IPS DF 6.9 (cell line): ENCODE measurements at regions not wholly inside any gene's neighbourhood (a gene's known extent, or its start where the extent isn't known, plus 50 kb on each side); places are given as distances from the start of the nearest gene placed in this dataset.

Experiments used
- DNase-seq: peaks from one replicate; pipeline ENCODE4 v3.0.0-alpha.2; 2013; ENCODE audit warnings: low read depth, low spot score
- H3K27ac ChIP-seq: one replicate; pipeline ENCODE4 v1.5.1; 2013; ENCODE audit warnings: low read length, control low read depth
- H3K27me3 ChIP-seq: 2 replicates; pipeline ENCODE4 v1.6.1; 2013; ENCODE audit warnings: mild to moderate bottlenecking, low read length; ENCODE audit not compliant: control insufficient read depth, insufficient read depth
- H3K36me3 ChIP-seq: 2 replicates; pipeline ENCODE4 v1.6.1; 2013; ENCODE audit warnings: low read length; ENCODE audit not compliant: control insufficient read depth, insufficient read depth
- H3K4me1 ChIP-seq: 2 replicates; pipeline ENCODE4 v1.6.1; 2013; ENCODE audit warnings: low read length; ENCODE audit not compliant: control insufficient read depth, insufficient read depth
- H3K4me3 ChIP-seq: 2 replicates; pipeline ENCODE4 v1.5.1; 2013; ENCODE audit warnings: mild to moderate bottlenecking, low read length
- H3K9me3 ChIP-seq: 2 replicates; pipeline ENCODE4 v1.6.1; 2013; ENCODE audit warnings: low read length, inconsistent platforms; ENCODE audit not compliant: control insufficient read depth, insufficient read depth
- WGBS: extraction: QIAGEN DNeasy Blood & Tissue Kit; methylation state at CpG from one replicate; pipeline ENCODE4 v1.1.7; 2013; ENCODE audit warnings: mixed read lengths, missing lambda C conversion rate; ENCODE audit not compliant: insufficient read length, insufficient coverage; 5-methylcytosine and 5-hydroxymethylcytosine counted together

DNA sequence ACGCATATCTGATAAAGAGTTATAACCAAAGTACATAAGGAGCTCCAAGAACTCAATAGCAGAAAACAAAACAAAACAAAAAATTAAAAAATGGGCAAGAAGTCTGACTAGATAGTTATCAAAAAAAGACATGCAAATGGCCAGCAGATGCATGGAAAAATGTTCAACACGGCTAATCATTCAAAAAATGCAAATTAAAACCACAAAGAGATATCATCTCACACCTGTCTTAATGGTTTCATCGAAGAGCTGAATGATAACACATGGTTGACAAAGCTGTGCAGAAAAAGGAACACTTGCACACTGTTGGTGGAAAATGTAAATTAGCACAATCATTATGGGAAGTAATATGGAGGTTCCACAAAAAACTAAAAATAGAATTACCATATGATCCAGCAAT is 751.3 kb upstream of the POU3F3 start:
- Histone ChIP-seq H3K4me3 (no peak overlapping the region), H3K36me3 (no peaks in the 10 kb centered on the region), H3K27ac (no peak overlapping the region), H3K27me3 (no peaks in the 10 kb centered on the region), H3K9me3 (no peaks in the 10 kb centered on the region), H3K4me1 (no peaks in the 10 kb centered on the region)
- no CpG with 5 or more reads among the region's 3 CpGs for WGBS
- no peak for DNase-seq

DNA sequence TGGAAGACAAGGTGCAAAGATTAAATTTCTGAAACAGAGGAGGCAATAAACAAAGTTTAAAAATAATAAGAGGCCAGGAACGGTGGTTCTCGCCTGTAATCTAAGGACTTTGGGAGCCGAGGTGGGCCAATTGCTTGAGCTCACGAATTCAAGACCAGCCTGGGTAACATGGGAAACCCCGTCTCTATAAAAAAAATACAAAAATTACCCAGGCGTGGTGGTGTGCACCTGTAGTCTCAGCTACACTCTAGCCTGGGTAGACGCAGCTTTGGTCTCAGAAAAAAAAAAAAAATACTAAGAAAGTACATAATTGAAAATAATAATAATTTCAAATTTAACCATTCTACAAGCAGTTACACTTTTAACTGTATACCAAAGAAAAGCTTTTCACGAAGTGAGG is 744.6 kb upstream of the POU3F3 start:
- H3K27me3 ChIP-seq, result no peaks in the 10 kb centered on the region
- no peak for DNase-seq
- H3K36me3 ChIP-seq, result no peaks in the 10 kb centered on the region
- no CpG with 5 or more reads among the region's 8 CpGs for WGBS
- H3K4me3 ChIP-seq, result no peak overlapping the region
- H3K4me1 ChIP-seq, result no peaks in the 10 kb centered on the region
- H3K27ac ChIP-seq, result no peak overlapping the region
- no peaks in the 10 kb centered on the region for H3K9me3 ChIP-seq

DNA sequence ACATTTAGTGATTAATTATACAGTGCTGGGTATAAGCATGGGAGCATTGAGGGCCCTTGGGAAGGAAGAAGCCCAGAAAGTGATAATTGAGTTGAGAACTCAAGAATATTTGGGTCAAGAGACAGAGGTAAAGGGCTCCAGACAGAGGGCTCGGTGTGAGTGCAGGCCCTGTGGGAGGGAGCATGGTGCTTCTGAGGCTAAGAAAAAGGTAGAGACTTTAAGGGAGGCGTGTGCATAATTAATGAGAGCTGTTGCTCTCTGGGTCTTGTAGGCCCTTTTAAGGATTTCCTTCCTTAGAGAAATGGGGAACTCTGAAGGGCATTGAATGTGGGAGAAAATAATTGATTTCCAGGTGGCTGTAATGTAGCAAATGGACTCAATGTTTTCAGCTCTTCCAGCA is 735.0 kb upstream of the POU3F3 start:
- WGBS, result no CpG with 5 or more reads among the region's 2 CpGs
- H3K27ac ChIP-seq, result no peak overlapping the region
- H3K36me3 ChIP-seq, result no peaks in the 10 kb centered on the region
- H3K9me3 ChIP-seq, result no peaks in the 10 kb centered on the region
- DNase-seq, result no peak
- H3K4me3 ChIP-seq, result no peak overlapping the region
- H3K4me1 ChIP-seq, result no peaks in the 10 kb centered on the region
- no peaks in the 10 kb centered on the region for H3K27me3 ChIP-seq

DNA sequence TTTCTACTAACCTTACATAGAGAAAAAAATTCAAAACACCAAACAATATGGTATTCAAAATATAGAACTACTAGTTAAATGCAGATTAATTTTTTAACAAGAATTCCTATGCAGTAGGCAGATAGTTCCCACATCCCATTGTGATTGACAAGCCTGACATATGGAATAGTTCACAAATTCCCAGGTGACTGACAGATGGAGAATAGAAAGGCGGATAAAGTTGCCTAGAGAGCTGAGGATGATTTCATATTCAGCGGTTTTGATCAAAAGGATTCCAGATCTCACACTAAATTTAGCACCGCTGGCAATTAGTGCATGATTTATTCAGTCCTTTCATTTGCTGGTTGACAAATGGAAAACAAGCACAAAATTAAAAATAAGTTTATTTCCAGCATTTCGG is 733.7 kb upstream of the POU3F3 start:
- no peaks in the 10 kb centered on the region for H3K36me3 ChIP-seq
- H3K4me1 ChIP-seq, result no peaks in the 10 kb centered on the region
- DNase-seq, result no peak
- no CpG with 5 or more reads among the region's 4 CpGs for WGBS
- H3K27ac ChIP-seq, result no peak overlapping the region
- no peaks in the 10 kb centered on the region for H3K9me3 ChIP-seq
- no peak overlapping the region for H3K4me3 ChIP-seq
- H3K27me3 ChIP-seq, result no peaks in the 10 kb centered on the region

DNA sequence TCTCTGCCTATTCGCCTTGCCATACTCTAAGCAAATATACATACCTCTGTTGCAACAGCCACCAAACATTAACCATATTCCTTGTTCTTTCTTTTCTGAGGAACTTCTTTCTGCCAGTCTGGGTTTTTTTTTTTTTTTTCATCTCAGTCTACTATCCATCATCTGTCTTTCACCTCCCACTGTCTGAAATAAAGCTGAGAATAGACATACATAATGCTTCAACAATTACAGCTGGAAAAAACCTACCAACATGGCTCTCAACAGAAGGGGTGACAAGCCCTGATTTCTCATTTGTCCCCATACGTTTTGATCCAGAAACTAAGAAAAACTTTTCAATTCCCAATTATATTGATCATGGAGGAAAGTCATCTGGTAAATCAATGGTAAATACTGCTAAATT is 728.8 kb upstream of the POU3F3 start:
- no peak for DNase-seq
- no peaks in the 10 kb centered on the region for H3K9me3 ChIP-seq
- no peaks in the 10 kb centered on the region for H3K27me3 ChIP-seq
- no peak overlapping the region for H3K27ac ChIP-seq
- H3K4me3 ChIP-seq, result no peak overlapping the region
- H3K36me3 ChIP-seq, result no peaks in the 10 kb centered on the region
- WGBS, result no CpG with 5 or more reads among the region's 2 CpGs
- no peaks in the 10 kb centered on the region for H3K4me1 ChIP-seq

DNA sequence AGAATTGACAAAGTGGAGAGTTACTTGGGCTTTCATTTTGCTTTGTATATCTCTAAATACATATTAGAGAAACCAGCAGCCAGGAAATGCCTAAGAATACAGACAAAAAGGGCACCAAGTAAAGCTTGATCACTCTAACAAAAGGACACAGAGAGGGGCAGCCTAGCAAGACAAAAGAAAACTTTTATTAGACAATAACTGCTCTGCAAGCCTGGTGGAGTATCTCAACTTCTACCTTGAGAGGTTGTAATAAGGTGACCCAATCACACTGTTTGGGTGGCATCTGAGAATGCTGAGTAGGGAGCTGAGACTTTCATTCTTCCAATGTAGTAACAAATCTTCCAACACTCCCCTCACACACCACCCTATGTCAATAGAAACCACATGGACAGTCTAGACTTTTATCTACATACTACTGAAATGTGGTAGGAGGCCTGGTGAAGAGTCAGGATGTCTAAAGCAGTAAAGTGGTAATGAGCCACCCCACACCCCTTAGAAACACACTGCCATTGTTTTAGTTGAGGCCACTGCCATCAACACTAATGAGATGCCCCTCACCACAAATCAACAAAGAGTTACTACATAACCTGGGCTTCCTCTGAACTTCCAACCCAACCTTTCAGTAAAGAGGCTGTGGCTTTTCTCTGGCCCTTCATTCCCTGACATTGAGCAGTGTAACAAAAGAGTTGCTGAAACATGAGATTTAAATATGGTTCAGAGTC is 726.7 kb upstream of the POU3F3 start:
- no peak for DNase-seq
- H3K4me1 ChIP-seq, result no peaks in the 10 kb centered on the region
- H3K27ac ChIP-seq, result no peak overlapping the region
- no peaks in the 10 kb centered on the region for H3K36me3 ChIP-seq
- H3K9me3 ChIP-seq, result no peaks in the 10 kb centered on the region
- no peak overlapping the region for H3K4me3 ChIP-seq
- no peaks in the 10 kb centered on the region for H3K27me3 ChIP-seq

DNA sequence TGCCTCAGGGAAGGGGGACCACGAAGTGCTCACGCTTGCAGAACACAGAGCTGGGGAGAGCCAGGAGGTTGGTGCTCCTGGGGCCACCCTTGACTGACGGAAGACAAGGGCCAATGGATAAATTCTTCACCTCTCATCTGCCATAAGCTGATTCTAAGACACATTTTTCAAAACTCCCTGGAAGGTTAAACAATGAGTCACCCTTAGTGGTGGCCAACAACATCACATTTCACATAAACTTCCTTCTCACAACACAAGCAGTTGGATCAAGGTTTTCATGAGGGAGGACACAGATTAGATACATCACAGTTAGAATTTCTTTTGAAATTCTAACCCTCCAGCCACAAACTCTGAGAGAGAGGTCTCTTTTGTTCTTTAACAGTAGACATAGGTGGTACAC is 713.6 kb upstream of the POU3F3 start:
- no peak overlapping the region for H3K4me3 ChIP-seq
- WGBS, result no CpG with 5 or more reads among the region's 3 CpGs
- no peak overlapping the region for H3K27ac ChIP-seq
- no peak for DNase-seq
- no peaks in the 10 kb centered on the region for H3K27me3 ChIP-seq
- H3K36me3 ChIP-seq, result no peaks in the 10 kb centered on the region
- no peaks in the 10 kb centered on the region for H3K4me1 ChIP-seq
- no peaks in the 10 kb centered on the region for H3K9me3 ChIP-seq

DNA sequence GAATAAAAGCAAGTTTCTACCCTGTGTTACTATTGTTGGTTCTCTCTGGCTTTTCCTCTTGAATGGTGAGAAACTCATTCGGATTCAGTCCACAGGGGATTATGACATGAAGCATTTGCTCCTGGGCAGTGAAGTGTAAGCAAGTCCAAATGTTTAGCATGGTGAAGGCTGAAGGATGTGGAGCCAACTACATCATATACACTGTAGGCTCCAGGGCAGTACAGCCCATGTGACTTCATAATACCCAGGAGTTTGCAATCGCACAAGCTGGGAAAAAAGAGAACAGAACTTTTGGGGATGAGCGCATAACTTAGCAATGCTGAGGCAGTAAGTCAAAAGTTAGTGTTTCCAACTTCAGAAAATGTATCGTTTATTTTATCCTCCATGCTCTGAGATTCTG is 695.7 kb upstream of the POU3F3 start:
- no peak for DNase-seq
- no peaks in the 10 kb centered on the region for H3K9me3 ChIP-seq
- no peak overlapping the region for H3K4me3 ChIP-seq
- H3K27me3 ChIP-seq, result no peaks in the 10 kb centered on the region
- WGBS, result no CpG with 5 or more reads among the region's 4 CpGs
- H3K4me1 ChIP-seq, result no peaks in the 10 kb centered on the region
- H3K27ac ChIP-seq, result no peak overlapping the region
- no peaks in the 10 kb centered on the region for H3K36me3 ChIP-seq

DNA sequence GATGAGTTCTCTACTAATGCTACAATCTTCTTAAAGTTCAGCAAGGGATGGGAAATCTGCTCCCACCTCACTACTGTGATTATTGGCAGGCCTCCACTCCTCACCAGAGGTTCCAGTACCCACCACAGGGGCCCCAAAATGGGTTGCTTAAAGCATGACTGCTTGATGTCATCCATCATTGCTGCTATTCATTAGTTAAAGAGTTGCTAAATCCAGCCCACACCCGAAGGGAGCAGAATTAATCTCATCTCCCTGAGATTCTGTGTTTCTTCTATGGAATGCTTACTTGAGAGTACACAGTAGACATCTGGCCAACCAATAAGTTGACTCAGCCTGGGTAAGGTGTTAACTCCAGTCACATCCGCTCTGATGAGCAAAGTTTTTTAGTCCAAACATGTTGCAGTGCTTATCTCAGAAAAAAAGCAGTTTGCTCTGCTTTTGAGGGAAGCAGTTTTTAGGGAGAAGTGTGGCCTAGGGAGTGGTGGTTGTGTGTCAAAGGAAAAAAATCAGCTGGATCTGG is 690.2 kb upstream of the POU3F3 start:
- no peak overlapping the region for H3K4me3 ChIP-seq
- no peak overlapping the region for H3K27ac ChIP-seq
- no peaks in the 10 kb centered on the region for H3K4me1 ChIP-seq
- H3K27me3 ChIP-seq, result no peaks in the 10 kb centered on the region
- WGBS, result no CpG with 5 or more reads among the region's 2 CpGs
- H3K36me3 ChIP-seq, result no peaks in the 10 kb centered on the region
- no peaks in the 10 kb centered on the region for H3K9me3 ChIP-seq
- DNase-seq, result no peak

DNA sequence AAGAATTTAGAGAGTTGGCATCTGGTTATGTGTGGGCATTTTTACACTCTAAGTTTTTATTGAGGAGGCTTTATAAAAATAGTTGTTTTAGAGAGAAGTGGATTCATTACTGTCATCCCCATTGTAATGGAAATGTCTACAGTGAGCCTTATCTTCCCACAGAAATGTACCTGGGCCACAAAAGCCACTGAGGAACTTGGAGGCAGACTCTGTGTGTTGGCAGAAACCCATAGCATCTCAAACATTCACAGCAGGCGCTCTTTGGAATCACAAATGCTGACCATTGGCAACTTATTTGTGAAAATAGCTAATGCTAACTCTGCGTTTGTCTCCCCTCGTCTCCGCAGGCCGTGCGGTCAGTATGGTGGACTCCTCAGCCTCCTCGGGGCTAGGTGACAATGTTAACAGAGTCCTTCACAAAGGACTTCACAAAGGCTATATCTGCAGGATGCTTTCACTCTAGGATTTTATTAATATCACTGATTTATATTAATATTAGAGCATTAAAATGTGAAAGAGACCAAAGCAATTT is 689.1 kb upstream of the POU3F3 start:
- no peaks in the 10 kb centered on the region for H3K27me3 ChIP-seq
- H3K36me3 ChIP-seq, result no peaks in the 10 kb centered on the region
- no peaks in the 10 kb centered on the region for H3K9me3 ChIP-seq
- DNase-seq, result peak; percentile 4
- WGBS, result no CpG with 5 or more reads among the region's 7 CpGs
- no peak overlapping the region for H3K4me3 ChIP-seq
- H3K4me1 ChIP-seq, result no peaks in the 10 kb centered on the region
- H3K27ac ChIP-seq, result no peak overlapping the region

DNA sequence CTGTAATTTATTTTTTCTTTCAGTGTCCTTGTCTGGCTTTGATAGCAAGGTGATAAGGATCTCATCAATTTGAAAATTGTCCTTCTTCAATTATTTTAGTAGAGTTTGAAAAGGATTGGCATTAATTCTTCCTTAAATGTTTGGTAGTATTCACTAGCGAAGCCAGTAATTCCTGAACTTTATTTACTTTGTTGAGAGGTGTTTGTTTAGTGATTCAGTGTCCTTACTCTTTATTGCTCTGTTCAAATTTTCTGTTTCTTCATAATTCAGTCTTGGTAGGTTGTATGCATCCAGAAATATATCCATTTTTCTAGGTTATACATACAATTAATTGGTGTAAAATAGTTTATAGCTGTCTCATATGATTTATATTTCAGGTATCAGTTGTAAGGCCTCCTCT is 676.7 kb upstream of the POU3F3 start:
- Histone ChIP-seq H3K9me3 (no peaks in the 10 kb centered on the region; the same call in 1 of the 2 replicates), H3K27ac (no peak overlapping the region), H3K36me3 (no peaks in the 10 kb centered on the region), H3K4me1 (no peaks in the 10 kb centered on the region), H3K4me3 (no peak overlapping the region), H3K27me3 (no peaks in the 10 kb centered on the region)
- DNase-seq, result no peak
- WGBS, result no CpG with 5 or more reads among the region's 1 CpG
